OCI-LY3 (cell line): ENCODE measurements at regions not wholly inside any gene's neighbourhood (a gene's known extent, or its start where the extent isn't known, plus 50 kb on each side); places are given as distances from the start of the nearest gene placed in this dataset.
"Not testable (repeated sequence)": the region's sequence is repeated elsewhere in the genome, so short reads cannot be mapped to it uniquely, and the experiment has no call there.

ENCODE experiments used
- H2AFZ ChIP-seq: fragments of 200-600, 300-600 bp; shearing (Covaris generic); 2 replicates; pipeline ENCODE4 v1.6.0; 2014; ENCODE audit warnings: antibody characterized with exemption, low read depth, low read length
- H3K27ac ChIP-seq: fragments of 200-600, 300-600 bp; sonication (generic); 2 replicates; pipeline ENCODE4 v1.5.1; 2014; ENCODE audit warnings: mild to moderate bottlenecking, low read length, moderate library complexity, mixed read lengths
- H3K27me3 ChIP-seq: fragments of 200-600, 300-600 bp; sonication (generic); 2 replicates; pipeline ENCODE4 v1.6.1; 2014; ENCODE audit warnings: low read depth, low read length, mixed read lengths
- H3K36me3 ChIP-seq: fragments of 200-600, 300-600 bp; sonication (generic); replicated peaks from 2 replicates; pipeline ENCODE3; 2014; ENCODE audit warnings: low read depth, low read length, mixed read lengths
- H3K4me1 ChIP-seq: fragments of 300-600, 200-600 bp; sonication (generic); 2 replicates; pipeline ENCODE4 v1.6.1; 2014; ENCODE audit warnings: low read length, mixed read lengths
- H3K4me2 ChIP-seq: fragments of 200-600, 300-600 bp; sonication (generic); 2 replicates; pipeline ENCODE4 v1.6.1; 2014; ENCODE audit warnings: low read length, mixed read lengths
- H3K4me3 ChIP-seq: fragments of 300-600, 200-600 bp; sonication (generic); 2 replicates; pipeline ENCODE4 v1.5.1; 2014; ENCODE audit warnings: antibody characterized with exemption, mild to moderate bottlenecking, low read length, moderate library complexity
- H3K79me2 ChIP-seq: fragments of 300-600, 200-600 bp; shearing (Covaris generic); 2 replicates; pipeline ENCODE4 v1.6.1; 2014; ENCODE audit warnings: mild to moderate bottlenecking, low read length, mixed read lengths
- H3K9ac ChIP-seq: fragments of 300-600, 200-600 bp; shearing (Covaris generic); 2 replicates; pipeline ENCODE4 v1.6.0; 2014; ENCODE audit warnings: mild to moderate bottlenecking, low read length, moderate library complexity
- H3K9me3 ChIP-seq: fragments of 200-600, 300-600 bp; shearing (Covaris generic); 2 replicates; pipeline ENCODE4 v1.6.1; 2014; ENCODE audit warnings: low read length, mixed read lengths; ENCODE audit not compliant: insufficient read depth
- H4K20me1 ChIP-seq: fragments of 200-600, 300-600 bp; sonication (generic); 2 replicates; pipeline ENCODE4 v1.6.1; 2016; ENCODE audit warnings: low read length, mixed read lengths; ENCODE audit not compliant: insufficient read depth
- EZH2phosphoT487 ChIP-seq: fragments of 200-600 bp; shearing (Covaris generic); IDR thresholded peaks from 2 replicates; pipeline ENCODE4 v1.6.1; 2018; ENCODE audit warnings: antibody characterized with exemption, mixed run types, low read depth
- TF ChIP-seq, protein P1 (sequence below): fragments of 200-600, 300-600 bp; sonication (generic); IDR thresholded peaks from 2 replicates; pipeline ENCODE4 v1.5.1; 2014; ENCODE audit warnings: antibody characterized with exemption, low read length, low read depth

DNA sequence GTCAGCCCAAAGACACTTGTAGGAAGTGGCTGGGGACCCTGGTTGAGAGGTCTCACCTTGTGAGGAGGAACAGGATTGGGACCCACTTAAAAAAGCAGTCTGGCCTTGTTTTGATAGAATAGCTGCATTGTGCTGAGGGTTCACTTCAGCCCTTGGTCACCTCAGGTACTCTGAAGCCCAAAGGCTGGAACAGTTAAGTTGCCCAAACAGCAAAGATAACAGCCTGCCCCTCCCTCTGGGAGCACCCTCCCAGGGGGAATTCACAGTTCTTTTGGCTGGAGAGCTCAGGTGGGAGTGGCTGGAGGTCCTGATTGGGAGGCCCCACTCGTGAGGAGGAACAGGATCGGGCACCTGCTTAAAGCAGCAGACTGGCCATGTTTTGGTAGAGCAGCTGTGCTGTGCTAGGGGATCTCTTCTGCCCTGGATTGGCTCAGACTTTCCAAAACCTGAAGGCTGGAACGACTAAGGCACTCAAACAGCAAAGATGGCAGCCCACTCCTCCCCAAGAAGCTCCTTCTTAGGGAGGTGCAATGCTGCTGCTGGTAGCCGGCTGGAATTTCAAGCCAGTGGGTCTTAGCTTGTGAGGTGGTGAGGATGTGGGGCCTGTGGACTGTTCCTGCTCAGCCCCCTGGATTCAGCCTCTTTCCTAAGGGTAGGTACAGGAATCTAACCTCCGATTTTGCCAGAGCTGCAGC is 143.8 kb upstream of the SLC38A2 start:
- TF ChIP-seq, protein P1, sequence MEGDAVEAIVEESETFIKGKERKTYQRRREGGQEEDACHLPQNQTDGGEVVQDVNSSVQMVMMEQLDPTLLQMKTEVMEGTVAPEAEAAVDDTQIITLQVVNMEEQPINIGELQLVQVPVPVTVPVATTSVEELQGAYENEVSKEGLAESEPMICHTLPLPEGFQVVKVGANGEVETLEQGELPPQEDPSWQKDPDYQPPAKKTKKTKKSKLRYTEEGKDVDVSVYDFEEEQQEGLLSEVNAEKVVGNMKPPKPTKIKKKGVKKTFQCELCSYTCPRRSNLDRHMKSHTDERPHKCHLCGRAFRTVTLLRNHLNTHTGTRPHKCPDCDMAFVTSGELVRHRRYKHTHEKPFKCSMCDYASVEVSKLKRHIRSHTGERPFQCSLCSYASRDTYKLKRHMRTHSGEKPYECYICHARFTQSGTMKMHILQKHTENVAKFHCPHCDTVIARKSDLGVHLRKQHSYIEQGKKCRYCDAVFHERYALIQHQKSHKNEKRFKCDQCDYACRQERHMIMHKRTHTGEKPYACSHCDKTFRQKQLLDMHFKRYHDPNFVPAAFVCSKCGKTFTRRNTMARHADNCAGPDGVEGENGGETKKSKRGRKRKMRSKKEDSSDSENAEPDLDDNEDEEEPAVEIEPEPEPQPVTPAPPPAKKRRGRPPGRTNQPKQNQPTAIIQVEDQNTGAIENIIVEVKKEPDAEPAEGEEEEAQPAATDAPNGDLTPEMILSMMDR = no peak
- no peak for TF ChIP-seq EZH2phosphoT487

DNA sequence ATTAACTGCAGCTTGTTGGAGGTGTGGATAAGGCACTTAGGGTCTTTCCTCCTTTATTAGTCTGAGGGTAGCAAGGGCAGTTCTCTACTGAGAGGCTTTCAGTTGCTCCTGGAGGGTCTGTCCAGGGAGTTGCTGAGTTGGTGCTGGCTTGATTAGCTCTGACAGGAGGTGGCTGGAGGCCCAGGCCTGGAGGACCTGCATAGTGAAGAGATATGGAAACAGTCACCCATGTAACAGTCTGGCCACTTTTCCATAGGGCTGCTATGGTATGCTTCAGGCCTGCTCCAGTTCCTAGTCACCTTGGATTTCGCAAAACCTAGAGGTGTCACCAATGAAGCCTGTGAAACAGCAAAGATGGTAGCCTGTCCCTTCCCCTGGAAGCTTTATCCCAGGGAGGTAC is 143.3 kb upstream of the SLC38A2 start:
- Histone ChIP-seq H3K4me3 (no peak overlapping the region), H4K20me1 (no peaks in the 10 kb centered on the region), H3K36me3 (no peaks in the 10 kb centered on the region), H3K27me3 (no peaks in the 10 kb centered on the region), H2AFZ (no peak overlapping the region), H3K27ac (no peak overlapping the region), H3K9me3 (no peaks in the 10 kb centered on the region), H3K4me2 (no peak overlapping the region), H3K9ac (no peak overlapping the region), H3K79me2 (peaks cover 22% of the 10 kb centered on the region), H3K4me1 (peaks cover 32% of the 10 kb centered on the region)
- TF ChIP-seq, protein P1 = no peak
- no peak for TF ChIP-seq EZH2phosphoT487

More for the DNA sequence above, 143.8 kb upstream of the SLC38A2 start:
- Histone ChIP-seq H3K27me3 (no peaks in the 10 kb centered on the region), H3K27ac (peak overlapping the region; percentile 75), H3K4me3 (peak overlapping the region; percentile 55; the same call in 1 of the 2 replicates), H3K4me2 (peak overlapping the region; percentile 60), H3K36me3 (no peaks in the 10 kb centered on the region), H3K9me3 (no peaks in the 10 kb centered on the region), H4K20me1 (no peaks in the 10 kb centered on the region), H3K9ac (peak overlapping the region; percentile 51; the same call in 1 of the 2 replicates), H3K4me1 (peaks cover 32% of the 10 kb centered on the region), H3K79me2 (peaks cover 22% of the 10 kb centered on the region), H2AFZ (no peak overlapping the region)

DNA sequence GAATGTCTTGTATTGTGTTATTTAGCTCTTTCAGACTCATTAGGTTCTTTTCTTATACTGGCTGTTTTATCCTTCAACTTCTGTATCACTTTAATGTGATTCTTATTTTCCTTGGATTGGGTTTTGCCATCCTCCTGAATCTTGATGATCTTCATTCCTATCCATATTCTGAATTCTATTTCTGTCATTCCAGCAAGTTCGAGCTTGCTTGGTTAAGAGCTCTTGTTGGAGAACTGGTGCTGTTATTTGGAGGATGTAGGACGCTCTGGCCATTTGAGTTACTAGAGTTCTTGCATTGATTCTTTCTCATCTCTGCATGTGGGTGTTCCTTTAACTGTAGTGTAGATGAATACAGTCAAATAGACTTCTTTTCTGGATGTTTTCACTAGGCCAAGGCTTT is 142.3 kb upstream of the SLC38A2 start:
- peaks cover 22% of the 10 kb centered on the region for H3K79me2 ChIP-seq
- H2AFZ ChIP-seq = no peak overlapping the region
- H3K36me3 ChIP-seq = no peaks in the 10 kb centered on the region
- no peaks in the 10 kb centered on the region for H3K9me3 ChIP-seq
- H3K4me2 ChIP-seq = no peak overlapping the region
- no peaks in the 10 kb centered on the region for H4K20me1 ChIP-seq
- no peak overlapping the region for H3K4me3 ChIP-seq
- peaks cover 32% of the 10 kb centered on the region for H3K4me1 ChIP-seq
- TF ChIP-seq, protein P1 = no peak
- TF ChIP-seq EZH2phosphoT487 = no peak
- H3K9ac ChIP-seq = no peak overlapping the region
- no peak overlapping the region for H3K27ac ChIP-seq
- no peaks in the 10 kb centered on the region for H3K27me3 ChIP-seq

DNA sequence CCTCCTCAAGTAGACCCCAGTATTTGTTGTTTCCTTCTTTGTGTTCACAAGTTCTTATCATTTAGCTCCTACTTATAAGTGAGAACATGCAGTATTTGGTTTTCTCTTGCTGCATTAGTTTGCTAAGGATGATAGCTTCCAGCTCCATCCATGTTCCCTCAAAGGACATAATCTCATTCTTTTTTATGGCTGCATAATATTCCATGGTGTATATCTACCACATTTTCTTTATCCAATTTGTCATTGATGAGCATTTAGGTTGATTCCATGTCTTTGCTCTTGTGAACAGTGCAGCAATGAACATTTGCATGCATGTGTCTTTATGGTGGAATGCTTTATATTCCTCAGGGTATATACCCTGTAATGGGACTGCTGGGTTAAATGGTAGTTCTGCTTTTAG is 137.7 kb upstream of the SLC38A2 start:
- H3K36me3 ChIP-seq = peaks cover 21% of the 10 kb centered on the region
- not testable (repeated sequence) for H3K79me2 ChIP-seq, H3K4me2 ChIP-seq, H3K4me1 ChIP-seq, H3K27me3 ChIP-seq, H3K27ac ChIP-seq, H3K4me3 ChIP-seq, H4K20me1 ChIP-seq, H2AFZ ChIP-seq, H3K9ac ChIP-seq
- H3K9me3 ChIP-seq = peaks cover 13% of the 10 kb centered on the region
